ENCODE measurements at regions not wholly inside any gene's neighbourhood (a gene's known extent, or its start where the extent isn't known, plus 50 kb on each side); places are given as distances from the start of the nearest gene placed in this dataset.
"Not testable (repeated sequence)": the region's sequence is repeated elsewhere in the genome, so short reads cannot be mapped to it uniquely, and the experiment has no call there.

DNA sequence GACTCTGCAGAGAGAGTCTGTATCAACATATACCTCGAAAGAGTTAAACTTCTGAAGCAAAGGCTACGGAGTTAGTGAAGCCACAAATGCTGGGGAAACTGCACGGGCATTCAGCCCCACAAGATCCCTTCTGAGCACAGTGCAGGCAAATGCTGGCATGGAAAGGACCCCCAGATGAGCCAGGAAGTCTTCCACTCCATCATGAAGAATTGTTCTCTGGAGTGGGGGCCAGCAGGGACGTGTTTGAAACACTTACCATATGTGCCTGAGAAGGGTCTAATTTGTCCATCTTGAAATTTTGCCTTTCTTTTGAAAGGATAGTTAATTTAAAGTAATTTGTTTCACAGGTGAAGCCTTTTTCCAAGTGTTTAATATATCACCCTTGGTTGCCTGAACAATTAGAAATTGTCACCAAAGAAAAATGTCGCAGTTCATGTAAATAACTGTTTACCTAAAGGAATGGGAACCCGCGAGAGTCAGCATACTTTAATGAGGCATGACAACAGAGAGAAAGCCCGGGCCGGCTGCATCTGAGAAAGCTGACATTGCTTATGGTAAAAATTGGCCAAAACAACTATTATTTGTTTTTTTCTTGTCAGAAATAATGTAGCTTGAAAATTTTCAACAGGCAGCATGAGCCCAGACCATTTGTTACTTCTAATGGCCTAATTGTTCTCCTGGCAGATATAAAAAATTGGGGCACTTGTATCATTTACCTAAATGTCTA lies 287.6 kb upstream of the MGMT start:
- DNase-seq = no peak

DNA sequence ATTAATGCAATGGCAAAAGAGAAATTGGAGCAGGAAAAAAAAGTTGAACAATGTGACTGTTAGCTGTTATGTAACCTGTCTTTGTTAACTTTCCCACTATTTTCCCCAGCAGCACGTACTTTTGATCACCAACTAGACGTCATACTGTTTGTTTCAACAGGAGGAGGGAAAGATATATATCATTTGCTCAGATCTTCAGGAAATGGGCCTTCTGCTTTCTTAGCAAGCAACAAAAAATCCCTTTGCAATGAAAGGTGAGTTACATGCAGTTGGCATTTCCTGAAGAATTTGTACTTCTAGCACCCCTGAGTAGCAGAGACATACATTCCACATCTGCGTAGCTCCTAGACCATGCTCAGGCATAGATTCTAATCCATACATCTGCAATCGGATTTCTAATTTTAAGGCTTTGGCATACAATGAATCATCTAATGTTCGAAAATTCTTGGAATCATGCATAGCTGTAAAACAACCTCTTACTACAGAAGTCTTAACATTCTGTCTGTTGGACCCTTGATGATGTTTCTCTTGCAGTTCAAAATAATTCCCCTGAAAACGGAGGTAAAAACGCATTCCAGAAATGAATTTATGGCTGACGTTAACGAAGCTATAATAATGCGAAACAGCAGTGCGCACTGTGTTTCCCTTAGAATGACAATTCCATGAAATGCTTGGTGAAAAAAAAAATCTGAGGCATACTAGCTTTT lies 286.9 kb upstream of the MGMT start:
- DNase-seq = peak; percentile 83

DNA sequence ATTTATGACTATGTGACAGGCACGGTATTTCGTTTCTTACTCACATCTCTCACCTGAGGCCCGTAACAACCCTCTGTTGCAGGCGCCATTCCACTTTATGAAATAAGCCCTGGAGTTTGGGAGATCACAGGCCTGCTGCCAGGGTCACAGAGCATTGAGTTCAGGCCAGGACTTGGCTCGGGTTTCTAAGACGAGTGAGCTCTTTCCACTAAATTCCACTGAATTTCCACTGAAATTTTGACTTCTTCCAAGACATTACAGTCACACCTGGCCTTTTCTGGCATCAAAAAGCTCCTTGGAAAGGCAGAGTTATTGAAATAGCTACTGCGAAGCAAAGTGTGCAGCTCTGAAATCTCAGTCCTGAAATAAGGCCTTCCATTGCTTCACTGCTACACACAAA lies 282.8 kb upstream of the MGMT start:
- peak; percentile 27 for DNase-seq

DNA sequence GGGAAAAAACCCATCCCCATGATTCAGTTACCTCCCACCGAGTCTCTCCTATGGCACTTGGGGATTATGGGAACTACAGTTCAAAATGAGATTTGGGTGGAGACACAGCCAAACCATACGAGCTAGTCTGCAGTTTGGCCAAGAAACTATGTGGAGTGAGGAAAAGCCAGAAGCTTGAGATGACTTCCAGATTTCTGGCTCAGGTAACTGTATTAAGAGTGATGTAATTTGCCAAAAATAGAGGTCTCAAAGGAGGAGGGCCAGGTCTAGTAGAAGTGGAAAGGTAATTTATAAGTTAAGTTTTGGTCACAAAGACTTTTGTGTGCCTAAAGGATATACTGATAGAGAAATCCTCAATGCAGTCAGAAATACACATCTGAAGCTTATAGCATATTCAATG lies 279.7 kb upstream of the MGMT start:
- no peak for DNase-seq

DNA sequence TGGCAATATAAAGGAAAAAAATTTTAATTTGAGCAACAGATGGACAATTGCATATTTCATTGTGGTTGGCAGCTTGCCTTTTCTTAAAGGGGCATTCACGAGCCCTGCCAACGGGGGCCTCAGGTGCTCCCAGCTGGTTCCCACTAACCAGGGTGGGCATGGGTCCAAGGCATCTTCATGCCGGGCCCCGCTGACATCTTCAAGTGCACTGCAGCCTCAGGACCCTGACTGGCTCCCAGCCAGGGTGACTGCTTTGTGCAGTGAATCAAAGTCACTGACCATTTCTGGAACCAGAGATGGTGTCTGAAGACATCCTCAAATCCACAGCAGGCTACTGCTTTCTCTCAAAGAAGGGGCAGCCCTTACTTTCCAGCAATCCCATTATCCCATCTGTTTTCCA lies 275.2 kb upstream of the MGMT start:
- DNase-seq = no peak

DNA sequence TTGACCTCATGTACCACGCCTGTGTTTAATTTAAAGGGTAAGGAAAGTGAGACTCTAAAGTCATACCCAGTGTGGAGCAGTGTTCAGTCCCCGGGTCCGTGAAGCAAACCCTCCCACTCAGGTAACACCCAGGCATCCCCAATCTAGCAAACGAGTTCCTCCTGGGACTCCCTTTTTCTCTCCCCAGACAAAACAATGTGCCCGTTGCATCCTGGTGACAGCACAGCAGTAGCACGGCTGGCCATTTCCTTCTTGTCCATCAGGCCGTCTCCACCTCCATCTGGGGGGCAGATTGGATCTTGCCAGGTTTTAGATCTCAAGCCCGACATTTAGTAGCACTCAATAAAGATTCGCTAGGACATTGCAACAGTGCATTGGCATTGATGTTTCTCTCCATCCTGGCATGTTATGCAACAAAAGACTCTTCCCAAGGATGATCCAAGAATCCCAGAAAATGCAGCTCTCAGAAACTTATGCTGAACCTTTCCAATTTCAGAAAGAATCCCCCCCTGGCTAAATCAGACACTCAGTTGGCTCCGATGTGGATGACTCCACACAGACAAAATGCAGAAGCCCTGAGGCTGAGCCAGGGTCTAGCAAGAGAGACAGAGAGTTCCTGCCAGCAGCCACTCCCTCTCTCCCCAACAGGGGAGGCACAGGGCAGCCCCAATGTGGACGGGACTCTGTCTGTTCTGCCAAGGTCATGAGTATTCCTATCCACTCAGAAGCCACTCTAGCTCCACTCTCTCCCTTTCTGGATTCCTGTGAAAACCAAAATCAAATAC lies 274.5 kb upstream of the MGMT start:
- DNase-seq = peak; percentile 90

DNA sequence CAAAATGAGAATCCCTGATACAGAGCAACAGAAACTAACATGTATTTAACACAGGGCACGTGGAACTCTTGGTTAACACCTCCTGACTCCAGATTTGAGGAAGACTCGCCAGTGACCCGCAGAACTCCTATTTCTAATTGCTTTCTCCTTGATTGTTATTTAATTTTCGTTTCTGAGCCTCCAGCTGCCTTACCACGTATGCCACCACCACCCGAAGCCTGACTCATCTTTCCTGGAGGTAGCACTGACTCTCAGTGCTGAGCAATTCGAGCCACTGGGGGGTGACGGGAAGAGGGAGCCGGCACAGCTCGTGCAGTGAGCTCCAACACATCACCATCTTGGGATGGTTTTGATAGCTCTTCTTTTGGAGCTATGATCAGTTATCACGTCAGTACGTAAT lies 273.9 kb upstream of the MGMT start:
- DNase-seq = no peak

DNA sequence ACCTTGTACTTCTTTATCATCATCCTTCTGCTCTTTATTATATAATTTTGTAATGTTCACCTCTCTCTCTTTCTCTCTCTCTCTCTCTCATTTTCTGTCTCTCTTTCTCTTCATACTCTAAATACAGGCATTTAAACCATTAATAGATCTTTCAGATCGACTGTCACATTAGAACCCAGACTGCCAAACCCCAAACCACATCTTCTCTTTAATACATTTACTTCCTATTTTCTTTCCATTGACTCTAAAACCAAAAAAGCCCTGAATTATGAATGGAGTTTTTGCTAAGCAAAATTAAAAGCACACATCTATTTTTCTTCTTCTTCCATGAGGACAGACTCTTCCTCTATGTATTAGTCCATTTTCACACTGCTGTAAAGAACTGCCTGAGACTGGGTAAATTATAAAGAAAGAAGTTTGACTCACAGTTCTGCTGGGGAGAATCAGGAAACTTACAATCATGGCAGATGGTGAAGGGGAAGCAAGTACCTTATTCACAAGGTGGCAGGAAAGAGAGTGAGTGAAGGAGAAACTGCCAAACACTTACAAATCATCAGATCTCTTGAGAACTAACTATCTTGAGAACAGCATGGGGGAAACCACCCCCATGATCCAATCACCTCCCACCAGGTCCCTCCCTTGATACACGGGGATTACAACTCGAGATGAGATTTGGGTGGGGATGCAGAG lies 272.7 kb upstream of the MGMT start:
- no peak for DNase-seq

DNA sequence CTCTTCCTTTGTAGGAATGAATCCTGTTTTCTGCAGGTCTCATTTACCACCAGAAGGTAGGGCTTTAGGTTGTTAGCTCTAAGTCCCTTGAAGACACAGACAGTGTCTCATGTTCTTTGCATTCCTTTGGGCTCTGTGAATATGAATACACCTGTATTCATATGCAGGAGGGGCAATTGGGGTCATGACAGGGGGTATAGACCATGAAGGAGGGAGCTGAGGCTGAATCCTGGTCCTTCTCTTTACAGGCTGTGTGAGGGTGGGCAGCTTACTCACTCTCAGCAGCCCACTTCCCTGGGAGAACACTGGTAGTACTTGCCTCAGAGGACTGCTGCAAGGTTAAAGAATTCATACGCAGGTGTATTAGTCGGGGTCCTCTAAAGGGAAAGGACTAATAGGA lies 267.2 kb upstream of the MGMT start:
- DNase-seq = no peak

DNA sequence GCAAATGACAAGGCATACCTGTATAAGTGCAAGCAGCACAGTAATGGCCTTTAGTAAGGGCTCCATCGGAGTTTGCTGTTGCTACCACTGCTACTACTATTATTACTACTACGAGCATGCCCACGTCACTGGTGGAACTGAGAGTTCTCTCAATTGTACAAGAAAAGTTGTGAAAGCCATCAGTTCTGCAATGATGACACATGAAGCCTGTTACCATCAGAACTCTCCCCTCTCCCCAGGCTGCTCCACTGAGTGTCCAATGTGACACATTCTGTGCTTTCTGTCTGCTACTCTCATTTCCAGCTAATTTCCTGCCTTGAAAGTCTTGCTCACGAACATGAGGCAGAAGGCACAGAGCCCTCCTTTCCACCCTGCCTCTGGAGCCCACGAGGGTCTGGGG lies 263.2 kb upstream of the MGMT start:
- no peak for DNase-seq

DNA sequence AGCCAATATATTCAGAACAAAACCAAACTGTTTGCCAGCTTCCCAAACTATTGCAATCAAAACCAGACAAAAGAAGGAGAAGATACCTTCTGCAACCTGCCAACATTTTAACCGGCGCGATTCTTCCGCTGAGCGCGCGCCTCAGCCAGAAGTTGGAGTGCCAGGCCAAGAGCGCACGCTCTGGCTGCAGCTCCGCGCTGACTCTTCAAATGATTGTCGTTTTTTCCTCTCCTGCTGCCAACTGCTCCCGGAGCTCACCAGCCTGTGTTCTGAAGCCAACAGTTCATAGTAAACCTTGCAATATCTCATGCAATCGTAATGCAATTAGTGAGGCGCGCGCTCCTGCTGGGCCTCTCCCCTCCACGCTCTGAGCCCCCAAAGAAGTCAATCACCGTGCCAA lies 259.7 kb upstream of the MGMT start:
- DNase-seq = no peak

DNA sequence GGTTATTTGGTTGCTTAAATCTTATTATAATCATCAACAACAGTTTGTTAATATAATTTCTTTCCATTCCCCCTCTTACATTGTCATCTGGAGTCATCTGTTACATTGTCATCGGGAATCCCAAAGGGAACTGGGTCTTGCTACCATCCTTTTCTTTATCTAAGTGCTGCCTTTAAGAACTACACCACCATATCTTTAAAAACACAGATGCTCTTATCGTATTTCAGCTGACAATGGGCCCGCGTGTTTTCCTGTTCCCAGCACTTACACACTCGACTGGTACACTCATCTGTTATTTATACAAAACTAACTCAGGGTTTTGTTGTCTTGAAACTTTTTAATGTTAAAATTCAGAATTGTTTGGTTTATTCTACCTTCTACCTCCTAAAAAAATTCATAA lies 256.2 kb upstream of the MGMT start:
- DNase-seq = no peak

DNA sequence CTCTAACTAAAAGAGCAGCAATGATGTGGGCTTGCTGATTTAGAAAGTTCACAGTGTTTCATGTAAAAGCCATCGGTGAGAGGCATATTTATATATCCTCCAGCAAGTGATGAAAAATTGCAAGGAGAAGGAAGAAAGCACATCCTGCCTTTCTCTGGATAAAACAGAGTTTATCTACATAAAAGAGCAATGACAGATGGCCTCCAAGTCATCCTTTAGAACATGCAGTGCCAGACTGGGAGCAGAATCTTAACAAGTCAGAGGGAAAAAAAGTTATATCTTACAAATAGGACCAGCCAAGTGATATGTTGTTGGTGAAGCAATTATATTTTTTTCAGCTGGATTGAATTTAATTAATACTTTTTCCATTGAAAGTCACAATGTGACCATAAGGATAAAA lies 253.8 kb upstream of the MGMT start:
- no peak for DNase-seq

DNA sequence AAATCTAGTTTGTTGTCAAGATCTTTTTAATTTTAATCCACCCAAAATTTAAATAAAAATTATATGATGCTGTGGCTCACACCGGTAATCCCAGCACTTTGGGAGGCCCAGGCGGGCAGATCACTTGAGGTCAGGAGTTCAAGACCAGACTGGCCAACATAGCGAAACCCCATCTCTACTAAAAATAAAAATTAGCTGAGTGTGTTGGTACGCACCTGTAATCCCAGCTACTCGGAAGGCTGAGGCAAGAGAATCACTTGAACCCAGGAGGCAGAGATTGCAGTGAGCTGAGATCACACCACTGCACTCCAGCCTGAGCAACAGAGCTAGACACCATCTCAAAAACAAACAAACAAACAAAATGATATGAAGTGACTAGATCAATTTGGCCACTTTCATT lies 253.0 kb upstream of the MGMT start:
- not testable (repeated sequence) for DNase-seq

DNA sequence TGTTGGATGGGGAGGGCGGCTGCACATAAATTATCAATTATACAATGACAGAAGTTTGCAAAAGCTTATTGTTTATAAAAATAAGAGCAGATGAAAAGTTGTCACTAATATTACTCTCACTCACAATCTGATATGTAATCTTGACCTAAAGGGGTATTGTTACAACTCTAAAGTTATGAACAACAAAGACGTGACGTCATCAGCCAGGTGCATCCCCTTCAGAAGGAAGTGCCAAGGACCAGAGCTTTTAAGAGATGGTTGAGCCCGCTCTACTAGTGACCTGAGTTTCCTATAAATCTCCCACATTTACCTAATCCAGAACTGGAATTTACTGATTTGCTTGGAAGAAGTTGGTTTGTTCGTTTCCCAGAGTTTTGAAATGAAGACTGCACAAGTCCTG lies 247.7 kb upstream of the MGMT start:
- no peak for DNase-seq

DNA sequence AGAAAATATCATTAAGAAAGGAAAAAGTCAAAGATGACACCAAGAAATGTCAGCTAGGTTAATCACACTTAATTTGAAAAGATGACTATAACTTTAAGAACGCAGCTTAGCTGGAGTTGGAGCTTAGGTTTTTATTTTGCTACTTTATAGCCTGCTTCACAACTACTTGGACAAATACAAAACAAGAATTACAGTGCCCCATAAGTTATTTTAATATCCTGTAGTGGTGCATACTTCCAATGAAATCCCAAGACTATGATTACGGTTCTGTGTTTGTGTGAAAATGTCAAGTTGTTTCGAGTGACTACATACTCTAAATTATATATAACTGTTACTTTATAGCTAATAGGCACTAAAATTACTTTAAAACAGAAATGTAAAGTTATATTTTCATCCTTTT lies 244.6 kb upstream of the MGMT start:
- peak; percentile 5 for DNase-seq

DNA sequence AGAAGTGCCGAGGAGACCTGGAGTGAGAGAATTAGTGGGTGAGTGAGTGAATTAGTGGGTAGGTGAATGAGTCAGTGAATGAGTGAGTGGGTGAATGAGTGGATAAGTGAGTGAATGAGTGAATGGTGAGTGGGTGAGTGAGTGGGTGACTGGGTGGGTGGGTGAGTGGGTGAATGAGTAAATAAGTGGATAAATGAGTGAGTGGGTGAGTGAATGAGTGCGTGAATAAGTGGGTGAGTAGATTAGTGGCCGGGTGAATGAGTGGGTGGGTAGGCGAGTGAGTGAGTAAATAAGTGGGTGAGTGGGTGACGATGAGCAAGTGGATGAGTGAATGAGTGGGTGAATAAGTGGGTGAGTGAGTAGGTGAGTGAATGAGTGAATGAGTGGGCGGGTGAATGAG lies 243.7 kb upstream of the MGMT start:
- DNase-seq = no peak

DNA sequence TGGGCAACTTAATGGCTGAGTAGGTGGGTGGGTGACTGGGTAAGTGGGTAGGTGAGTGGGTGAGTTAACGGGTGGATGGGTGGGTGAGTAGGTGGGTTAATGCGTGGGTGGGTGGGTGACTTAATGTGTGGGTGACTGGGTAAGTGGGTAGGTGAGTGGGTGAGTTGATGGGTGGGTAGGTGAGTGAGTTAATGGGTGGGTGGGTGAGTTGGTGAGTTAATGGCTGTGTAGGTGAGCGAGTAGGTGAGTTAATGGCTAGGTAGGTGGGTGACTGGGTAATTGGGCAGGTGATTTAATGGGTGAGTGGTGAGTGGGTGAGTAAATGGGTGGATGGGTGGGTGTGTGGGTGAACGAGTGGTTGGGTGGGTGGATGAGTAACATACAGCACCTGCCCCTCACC lies 243.0 kb upstream of the MGMT start:
- no peak for DNase-seq

DNA sequence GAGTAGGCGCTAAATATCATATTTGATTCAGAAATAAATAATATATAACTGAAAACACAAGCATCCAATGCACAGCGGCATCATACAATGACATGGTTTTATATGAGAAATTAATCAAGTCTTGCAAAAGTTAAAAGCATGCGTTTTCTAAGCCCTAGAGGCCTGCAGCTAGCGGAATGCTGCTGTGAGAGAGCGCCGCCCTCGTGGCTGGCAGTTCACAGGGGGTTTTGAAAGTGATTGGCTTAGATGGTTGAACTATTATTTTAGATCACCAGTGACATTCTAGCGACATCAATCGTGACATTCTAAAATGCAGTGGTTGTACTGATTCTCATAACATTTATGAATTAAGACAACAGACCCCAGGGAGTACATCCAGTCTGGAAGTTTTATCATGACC lies 235.2 kb upstream of the MGMT start:
- DNase-seq = no peak

DNA sequence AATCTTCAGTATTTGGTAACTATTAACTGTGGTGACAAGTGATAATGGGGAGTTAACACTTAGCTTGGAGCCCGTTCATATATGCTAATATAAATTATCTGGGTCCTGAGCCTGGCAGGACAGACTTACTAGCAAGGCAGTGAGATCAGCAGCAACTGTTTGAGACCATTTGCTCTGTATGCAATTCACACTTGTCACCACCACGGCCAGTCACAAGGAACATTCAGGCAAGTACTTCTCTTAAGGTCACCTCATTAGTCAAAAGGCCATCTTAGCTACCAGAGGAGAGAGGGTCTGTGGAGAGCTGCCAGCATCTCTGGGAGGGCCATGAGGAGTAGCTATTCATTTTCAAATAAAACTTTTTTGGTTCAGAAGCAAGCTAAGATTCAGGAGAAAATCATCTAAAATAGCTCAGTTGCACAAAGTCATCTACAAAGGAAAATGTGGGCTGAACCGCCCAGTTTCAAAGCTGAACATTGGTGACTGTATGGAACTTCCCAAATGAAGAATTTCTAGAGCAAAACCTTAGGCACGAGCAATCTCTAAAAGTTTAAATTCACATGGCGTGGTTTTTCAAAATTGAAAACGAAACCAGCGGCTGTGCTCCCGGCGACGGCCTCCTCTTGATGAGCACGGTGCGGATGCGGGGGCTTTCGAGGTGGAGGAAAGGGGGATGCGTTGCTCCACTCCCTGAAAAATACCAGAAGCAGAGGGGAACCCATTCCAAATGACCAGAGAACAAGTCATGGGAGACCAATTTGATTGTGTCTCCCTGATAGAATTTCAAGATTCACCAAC lies 233.5 kb upstream of the MGMT start:
- no peak for DNase-seq

DNA sequence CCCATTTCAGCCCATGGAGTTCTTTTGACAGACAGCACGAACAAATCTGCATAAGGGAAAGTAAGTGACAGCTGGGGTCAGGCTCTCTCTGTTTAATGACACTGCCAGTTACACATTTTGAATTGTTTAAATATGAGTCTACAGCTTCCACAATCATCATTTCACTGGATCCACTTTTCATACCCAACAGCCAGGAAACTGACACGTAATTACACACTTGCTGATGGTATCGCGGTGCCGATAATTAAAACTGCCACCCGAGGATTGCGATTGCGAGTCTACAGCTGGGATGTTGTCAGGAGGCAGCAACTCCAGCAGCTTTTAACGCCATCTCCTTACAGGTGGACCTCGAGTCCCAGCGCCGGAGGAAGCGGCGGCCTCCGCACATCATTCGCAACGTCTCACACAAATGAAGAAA lies 230.8 kb upstream of the MGMT start:
- DNase-seq = no peak

DNA sequence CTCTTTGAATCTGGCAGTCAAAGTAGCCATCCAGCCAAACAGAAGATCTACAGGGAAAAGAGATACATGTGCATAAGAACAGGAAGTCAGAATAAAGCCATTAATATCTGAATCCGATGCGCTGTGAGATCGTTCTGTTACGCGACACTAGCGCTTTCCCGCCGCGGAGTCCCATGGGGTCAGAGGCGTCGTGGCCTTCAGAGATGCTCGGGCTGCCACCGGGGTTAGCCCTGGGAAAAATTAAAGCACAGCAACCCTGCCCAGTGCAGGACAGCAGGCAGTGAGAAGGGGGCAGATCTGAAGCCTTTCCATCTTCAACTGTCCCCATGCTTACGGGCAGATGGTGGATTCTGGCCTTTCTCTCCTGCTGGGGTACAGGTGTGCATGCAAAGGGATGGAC lies 225.6 kb upstream of the MGMT start:
- DNase-seq = no peak
